VCaP (cell line): ENCODE measurements at regions not wholly inside any gene's neighbourhood (a gene's known extent, or its start where the extent isn't known, plus 50 kb on each side); places are given as distances from the start of the nearest gene placed in this dataset.

Experiments
- H3K27ac ChIP-seq: fragments of 450-650 bp; 2 replicates; pipeline ENCODE4 v1.5.1; 2017
- TF ChIP-seq, protein P1 (sequence below): fragments of 450-650 bp; conservative IDR thresholded peaks from 2 replicates; pipeline ENCODE4 v1.5.1; 2017; ENCODE audit warnings: mild to moderate bottlenecking, moderate library complexity

DNA sequence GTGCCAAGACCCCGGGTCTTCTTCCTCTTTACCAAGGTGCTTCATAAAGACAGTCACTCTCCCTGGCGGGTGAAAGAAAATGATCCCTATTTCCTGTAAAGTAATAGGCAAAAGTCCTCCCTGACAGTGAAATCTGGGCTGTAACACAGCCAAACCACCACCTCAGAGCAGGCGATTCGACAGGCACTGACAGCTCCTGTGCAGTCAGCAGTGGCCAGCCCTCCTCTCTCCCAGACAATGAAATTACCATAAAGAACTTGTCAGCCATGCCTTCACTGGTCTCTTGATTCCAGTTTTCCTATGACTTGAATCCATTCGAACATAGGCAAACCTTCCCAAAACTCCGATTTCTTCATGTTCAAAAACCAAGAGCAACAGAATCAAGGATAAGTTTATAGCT lies 492.2 kb upstream of the DAB1 start:
- TF ChIP-seq, protein P1, sequence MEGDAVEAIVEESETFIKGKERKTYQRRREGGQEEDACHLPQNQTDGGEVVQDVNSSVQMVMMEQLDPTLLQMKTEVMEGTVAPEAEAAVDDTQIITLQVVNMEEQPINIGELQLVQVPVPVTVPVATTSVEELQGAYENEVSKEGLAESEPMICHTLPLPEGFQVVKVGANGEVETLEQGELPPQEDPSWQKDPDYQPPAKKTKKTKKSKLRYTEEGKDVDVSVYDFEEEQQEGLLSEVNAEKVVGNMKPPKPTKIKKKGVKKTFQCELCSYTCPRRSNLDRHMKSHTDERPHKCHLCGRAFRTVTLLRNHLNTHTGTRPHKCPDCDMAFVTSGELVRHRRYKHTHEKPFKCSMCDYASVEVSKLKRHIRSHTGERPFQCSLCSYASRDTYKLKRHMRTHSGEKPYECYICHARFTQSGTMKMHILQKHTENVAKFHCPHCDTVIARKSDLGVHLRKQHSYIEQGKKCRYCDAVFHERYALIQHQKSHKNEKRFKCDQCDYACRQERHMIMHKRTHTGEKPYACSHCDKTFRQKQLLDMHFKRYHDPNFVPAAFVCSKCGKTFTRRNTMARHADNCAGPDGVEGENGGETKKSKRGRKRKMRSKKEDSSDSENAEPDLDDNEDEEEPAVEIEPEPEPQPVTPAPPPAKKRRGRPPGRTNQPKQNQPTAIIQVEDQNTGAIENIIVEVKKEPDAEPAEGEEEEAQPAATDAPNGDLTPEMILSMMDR = no peak
- H3K27ac ChIP-seq = no peak overlapping the region

DNA sequence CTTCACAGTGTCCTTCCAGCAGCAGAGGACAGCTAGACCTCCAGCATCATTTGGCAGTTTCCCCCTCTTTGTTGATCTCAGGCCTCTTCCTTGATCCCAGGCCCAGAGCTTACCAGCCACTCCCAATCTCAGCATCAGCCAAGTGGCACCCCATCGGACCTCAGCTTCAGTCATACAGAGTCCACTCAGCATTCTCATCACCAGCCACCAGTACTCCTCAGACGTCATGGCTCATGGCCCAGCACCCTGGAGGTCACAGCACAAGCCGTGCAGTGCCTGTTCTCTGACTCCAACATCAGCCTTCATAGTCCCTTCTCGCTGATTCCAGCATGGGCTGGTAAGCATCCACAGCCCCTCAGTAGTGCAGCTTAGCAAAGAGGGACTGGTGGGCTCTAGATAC lies 487.6 kb upstream of the DAB1 start:
- TF ChIP-seq, protein P1 = no peak

DNA sequence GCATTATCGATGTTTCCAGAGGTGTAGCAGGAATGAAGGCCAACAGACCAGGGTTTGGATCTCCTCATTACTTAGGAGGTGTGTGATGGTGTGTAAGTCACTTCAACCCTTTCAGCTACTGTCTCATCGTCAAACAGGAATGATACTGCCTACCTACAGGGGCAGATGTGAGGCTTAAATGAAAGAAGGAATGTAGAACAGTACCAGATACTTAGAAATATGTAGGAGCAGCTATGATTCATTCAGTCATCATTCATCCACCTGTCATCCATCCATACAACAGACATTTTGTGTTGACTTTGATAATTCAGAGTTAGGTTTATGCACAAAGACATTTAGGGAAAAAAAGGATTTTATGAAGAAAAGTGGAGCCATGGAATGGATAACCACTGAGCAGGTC lies 486.9 kb upstream of the DAB1 start:
- H3K27ac ChIP-seq = no peak overlapping the region
- TF ChIP-seq, protein P1 = no peak

More for the DNA sequence above, 487.6 kb upstream of the DAB1 start:
- no peak overlapping the region for H3K27ac ChIP-seq

DNA sequence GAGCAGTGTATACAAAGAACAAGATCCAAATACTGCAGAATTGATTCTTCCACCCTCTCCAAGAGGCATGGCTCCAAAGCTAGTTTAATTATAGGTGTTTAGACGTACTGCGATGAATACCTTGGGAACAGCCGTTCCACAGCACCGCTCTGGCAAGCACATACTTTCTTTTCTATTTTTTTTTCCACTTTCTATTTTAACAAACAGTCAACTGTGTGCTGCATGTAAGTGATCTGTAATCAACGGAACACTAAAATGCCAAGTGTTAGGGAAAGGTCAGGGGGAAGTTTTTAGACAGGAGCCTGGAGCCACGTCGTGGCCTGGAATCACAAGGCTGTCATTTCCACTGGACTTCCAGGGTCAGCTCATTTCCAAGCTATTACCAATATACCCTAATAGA lies 486.4 kb upstream of the DAB1 start:
- TF ChIP-seq, protein P1 = no peak
- H3K27ac ChIP-seq = no peak overlapping the region

DNA sequence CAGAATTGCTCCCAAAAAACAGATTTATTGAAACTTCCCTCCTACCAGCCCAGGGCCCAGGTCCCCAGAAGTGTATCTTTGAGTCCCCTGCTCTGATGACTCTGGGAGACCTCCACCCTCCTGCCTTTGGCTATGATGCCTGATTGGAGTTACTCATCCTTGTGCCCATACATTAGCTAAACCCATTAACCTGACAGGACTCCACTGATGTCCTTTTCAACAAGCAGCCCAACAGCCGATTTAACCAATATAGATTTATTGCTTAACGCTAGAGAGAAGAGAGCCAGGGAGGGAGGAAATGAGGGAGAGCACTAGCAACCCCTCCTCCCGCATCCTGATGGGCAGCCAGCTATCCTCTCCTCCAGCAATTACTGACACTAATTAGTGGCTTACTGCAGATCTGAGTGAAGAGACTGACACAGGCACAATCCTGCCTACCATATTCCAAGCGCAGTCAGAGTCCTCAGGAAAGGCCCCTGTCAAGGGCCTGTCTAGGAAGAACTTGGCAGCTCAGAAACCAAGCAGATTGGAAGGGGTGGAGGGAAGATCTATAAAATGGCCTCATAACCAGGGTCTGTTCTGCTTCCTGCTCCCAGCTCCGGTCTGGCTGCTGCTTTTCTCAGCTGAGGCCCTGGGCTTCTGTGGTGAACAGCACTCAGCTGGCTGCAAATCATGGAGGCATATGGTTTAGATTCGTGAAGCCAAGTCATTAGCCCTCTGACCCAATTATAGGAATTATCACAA lies 484.5 kb upstream of the DAB1 start:
- H3K27ac ChIP-seq = no peak overlapping the region
- TF ChIP-seq, protein P1 = no peak

DNA sequence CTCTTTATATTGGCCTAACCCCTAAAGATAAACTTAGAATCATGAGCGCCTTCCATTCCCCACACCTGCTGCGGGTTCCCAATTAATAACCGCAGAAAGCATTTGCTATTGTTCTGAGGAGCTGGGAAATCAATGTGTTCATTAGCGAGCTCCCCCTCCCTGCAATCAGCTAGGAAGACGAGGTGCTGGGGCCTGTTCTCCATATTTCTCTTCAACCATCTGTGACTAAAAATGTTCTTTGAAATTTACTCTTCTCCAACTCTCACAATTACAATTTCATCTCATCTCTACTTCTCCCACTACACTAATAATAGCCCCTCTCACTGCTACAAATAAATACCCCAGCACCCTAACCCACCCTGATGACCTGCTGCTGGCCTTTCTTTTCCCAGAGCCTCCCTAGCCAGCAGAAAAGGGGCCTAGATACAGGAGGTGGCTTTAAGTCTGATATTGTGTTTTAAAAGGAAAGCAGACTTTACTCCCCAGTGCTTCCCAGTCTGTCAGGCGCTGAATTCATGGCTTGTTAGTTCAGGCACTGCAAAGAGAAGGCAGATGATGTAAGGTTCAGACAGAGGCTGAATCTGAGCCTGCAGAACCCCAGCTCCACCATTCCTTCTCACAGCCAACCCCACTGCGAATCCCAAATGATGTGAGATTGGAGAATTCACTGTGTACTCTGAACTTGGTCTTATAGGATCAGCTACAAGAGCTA lies 477.5 kb upstream of the DAB1 start:
- TF ChIP-seq, protein P1 = no peak
- H3K27ac ChIP-seq = no peak overlapping the region

DNA sequence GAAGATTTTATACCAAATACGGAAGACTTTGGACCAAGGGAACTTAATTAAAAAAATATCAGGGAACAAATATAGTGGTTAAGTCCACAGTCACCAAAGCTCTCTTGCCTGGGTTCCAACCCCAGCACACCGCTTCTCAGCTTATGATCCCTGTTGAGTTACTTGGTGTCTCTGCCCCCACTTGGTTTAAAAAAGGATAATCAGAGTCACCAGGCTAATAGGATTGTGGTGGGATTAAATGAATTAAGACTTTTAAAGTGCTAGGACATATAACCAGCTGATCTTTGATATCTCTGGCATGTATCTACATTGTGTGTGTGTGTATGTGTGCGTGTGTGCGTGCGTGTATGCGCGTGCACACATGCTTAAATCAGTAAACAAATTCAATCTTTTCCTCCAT lies 474.7 kb upstream of the DAB1 start:
- no peak overlapping the region for H3K27ac ChIP-seq
- TF ChIP-seq, protein P1 = no peak
